ENCODE measurements at regions not wholly inside any gene's neighbourhood (a gene's known extent, or its start where the extent isn't known, plus 50 kb on each side); places are given as distances from the start of the nearest gene placed in this dataset.

GRCh38 chr3:165459111-165459510 is 262.9 kb upstream of the SLITRK3 start:
- TF ChIP-seq CTCF (IDR thresholded peaks at IDR 0.05) (no peak), POLR2A (IDR thresholded peaks at IDR 0.05) (no peak)

All from gastroesophageal sphincter (tissue), 3 donors.